Aorta (tissue), 5 donors: ENCODE measurements at regions not wholly inside any gene's neighbourhood (a gene's known extent, or its start where the extent isn't known, plus 50 kb on each side); places are given as distances from the start of the nearest gene placed in this dataset.
"Not testable (repeated sequence)": the region's sequence is repeated elsewhere in the genome, so short reads cannot be mapped to it uniquely, and the experiment has no call there.

ENCODE experiments used
- ATAC-seq: fragments of 200-7000 bp; cut with Tn5 transposase; one replicate; pipeline ENCODE4 v1.9.1; 2022; ENCODE audit warnings: moderate library complexity; ENCODE audit not compliant: low FRiP score
- DNase-seq, 2 donors: peaks; one replicate each; pipeline ENCODE4 v3.0.0-alpha.2; 2020
- H3K27ac ChIP-seq, 2 donors: one replicate each; pipeline ENCODE4 v1.5.1; 2013; ENCODE audit warnings: low read length in 2 of 2, mild to moderate bottlenecking in 2 of 2, moderate library complexity in 2 of 2, control low read depth in 1 of 2, inconsistent platforms in 1 of 2, low read depth in 1 of 2
- H3K27me3 ChIP-seq, 2 donors: one replicate each; pipeline ENCODE4 v1.6.1; 2013; ENCODE audit warnings: control low read depth in 1 of 2, low read length in 1 of 2, mild to moderate bottlenecking in 1 of 2, moderate library complexity in 1 of 2; ENCODE audit not compliant: insufficient read depth in 2 of 2, control insufficient read depth in 1 of 2
- H3K36me3 ChIP-seq, 2 donors: one replicate each; pipeline ENCODE4 v1.6.1; 2013; ENCODE audit warnings: control low read depth in 1 of 2, low read length in 1 of 2, mild to moderate bottlenecking in 1 of 2; ENCODE audit not compliant: insufficient read depth in 2 of 2, control insufficient read depth in 1 of 2
- H3K4me1 ChIP-seq, 2 donors: one replicate each; pipeline ENCODE4 v1.6.1; 2013; ENCODE audit warnings: low read length in 2 of 2, control low read depth in 1 of 2, mild to moderate bottlenecking in 1 of 2, moderate library complexity in 1 of 2; ENCODE audit not compliant: insufficient read depth in 2 of 2, control insufficient read depth in 1 of 2
- H3K4me3 ChIP-seq, 2 donors: one replicate each; pipeline ENCODE4 v1.5.1; 2013; ENCODE audit warnings: low read length in 2 of 2, control low read depth in 1 of 2, mild to moderate bottlenecking in 1 of 2
- H3K9me3 ChIP-seq: one replicate; pipeline ENCODE4 v1.6.1; 2013; ENCODE audit warnings: mild to moderate bottlenecking, low read length; ENCODE audit not compliant: control insufficient read depth
- whole genome bisulfite sequencing, 2 donors: extraction: QIAGEN DNeasy Blood & Tissue Kit; methylation state at CpG; one replicate each; pipeline ENCODE4 v1.1.7; 2013; 5-methylcytosine and 5-hydroxymethylcytosine counted together
- intact Hi-C, 2 donors: fragments of 100-400 bp; cut with DNase I; formaldehyde crosslinking; loops; one replicate each; pipeline versions ENCODE4 v1.14.2 to v1.15.0; 2022
- donor health status: healthy with polysubstance abuse.
- donor health status: Bipolar disorder and iron deficiency.
- donor health status: DM: no; HTN: no; CAD: no.
- donor health status: DM: no; HTN: no; CAD: no.
- donor health status: DM: yes; HTN: yes; CAD: no.

DNA sequence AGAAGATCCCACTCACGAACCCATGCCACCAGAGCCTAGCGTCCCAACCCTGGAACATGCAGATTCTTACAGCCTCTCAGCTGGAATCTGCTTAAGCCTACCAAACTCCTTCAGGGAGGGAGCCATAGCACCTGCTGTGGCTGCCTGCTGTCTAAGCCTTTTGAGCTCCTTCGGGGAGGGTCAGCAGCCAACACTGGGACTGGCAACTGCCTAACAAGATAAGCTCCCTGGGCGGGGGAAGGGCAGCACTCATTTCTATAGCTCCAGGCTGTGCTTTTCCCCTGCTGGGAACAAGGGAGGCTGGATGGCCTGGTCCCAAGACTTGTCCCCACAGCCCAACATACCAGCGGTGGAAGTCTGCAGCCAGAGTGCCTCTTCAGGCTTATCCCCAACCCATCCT is 199.1 kb upstream of the OR13F1 start:
- WGBS, 2 donors, result 88 to 93% methylated on average over 5 of the region's 5 CpGs

DNA sequence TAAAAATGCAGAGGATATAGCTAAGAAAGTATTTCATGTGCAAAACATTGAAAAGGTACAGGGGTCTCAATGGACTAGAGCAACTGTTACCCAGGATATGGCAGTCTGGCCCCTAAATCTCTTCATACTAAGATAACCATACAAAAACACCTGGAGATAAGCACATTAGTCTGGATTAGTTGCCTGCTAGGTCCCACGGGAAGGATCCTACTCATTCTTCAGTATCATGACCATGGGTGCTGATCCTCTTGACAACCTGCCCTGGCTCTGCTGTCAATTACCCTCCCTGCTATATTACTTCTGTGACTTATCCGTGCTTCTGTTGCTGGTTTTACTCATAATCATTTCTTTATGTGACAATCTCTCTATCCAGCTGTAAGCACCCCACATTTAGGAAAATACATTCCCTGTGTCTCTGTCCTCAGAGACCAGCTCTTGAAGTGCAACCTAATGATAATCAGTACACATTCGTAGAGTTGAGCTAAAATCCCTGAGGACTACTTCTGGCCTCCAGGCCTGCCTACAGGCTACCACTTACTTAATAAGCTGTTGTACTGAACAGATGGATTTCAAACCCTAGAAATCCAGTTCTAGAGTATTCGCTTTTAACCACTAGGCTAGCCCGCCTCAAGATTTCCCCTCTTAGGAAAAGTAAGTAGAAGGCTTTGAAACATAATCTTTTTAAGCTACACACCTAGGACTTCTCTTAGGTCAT is 190.5 kb upstream of the OR13F1 start:
- ATAC-seq, result no peak
- no peak overlapping the region for H3K27ac ChIP-seq
- no peaks in the 10 kb centered on the region for H3K9me3 ChIP-seq
- 74 to 75% methylated on average over 5 of the region's 5 CpGs for WGBS, 2 donors
- no peaks in the 10 kb centered on the region for H3K4me1 ChIP-seq
- H3K27me3 ChIP-seq, result no peaks in the 10 kb centered on the region
- intact Hi-C loops, result no loop called here
- DNase-seq, result no peak
- H3K4me3 ChIP-seq, result no peak overlapping the region
- no peaks in the 10 kb centered on the region for H3K36me3 ChIP-seq

More for the DNA sequence above, 199.1 kb upstream of the OR13F1 start:
- no peaks in the 10 kb centered on the region for H3K36me3 ChIP-seq
- intact Hi-C loops, result no loop called here
- no peak overlapping the region for H3K27ac ChIP-seq
- no peak for ATAC-seq
- DNase-seq, result no peak
- H3K4me1 ChIP-seq, result no peaks in the 10 kb centered on the region
- H3K27me3 ChIP-seq, result no peaks in the 10 kb centered on the region
- H3K9me3 ChIP-seq, result no peaks in the 10 kb centered on the region
- no peak overlapping the region for H3K4me3 ChIP-seq

DNA sequence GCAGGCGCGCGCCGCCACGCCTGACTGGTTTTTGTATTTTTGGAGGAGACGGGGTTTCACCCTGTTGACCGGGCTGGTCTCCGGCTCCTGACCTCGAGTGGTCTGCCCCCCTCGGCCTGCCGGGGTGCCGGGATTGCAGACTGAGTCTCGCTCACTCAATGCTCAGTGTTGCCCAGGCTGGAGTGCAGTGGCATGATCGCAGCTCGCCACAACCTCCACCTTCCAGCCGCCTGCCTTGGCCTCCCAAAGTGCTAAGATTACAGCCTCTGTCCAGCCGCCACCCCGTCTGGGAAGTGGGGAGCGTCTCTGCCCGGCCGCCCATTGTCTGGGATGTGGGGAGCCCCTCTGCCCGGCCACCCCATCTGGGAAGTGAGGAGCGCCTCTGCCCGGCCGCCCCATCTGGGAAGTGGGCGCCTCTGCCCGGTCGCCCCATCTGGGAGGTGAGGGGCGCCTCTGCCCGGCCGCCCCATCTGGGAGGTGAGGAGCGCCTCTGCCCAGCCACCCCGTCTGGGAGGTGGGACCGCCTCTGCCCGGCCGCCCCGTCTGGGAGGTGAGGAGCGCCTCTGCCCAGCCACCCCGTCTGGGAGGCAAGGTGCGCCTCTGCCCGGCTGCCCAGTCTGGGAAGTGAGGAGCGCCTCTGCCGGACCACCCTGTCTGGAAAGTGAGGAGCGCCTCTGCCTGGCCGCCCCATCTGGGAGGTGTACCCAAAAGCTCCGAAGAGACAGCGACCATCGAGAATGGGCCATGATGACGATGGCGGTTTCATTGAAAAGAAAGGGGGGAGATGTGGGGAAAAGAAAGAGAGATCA is 187.7 kb upstream of the OR13F1 start:
- 95% methylated on average over 43 to 50 of the region's 50 CpGs for WGBS, 2 donors

DNA sequence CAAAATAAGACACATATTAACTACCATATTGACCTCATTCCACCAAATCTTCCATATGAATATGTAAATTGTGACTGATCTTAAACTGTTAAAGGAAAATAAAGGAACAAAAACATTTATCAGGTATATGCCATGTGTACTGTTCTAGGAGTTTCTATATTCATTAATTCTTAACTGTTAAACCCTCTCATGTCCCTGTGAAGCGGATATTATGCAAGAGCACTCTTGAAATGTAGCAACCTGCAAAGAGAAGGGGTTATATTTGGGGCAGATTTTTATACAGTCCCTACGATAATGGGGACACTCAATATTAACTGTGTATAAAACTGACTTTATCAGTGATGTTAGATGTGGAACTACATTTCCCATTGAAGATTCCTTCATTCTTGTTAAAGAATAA is 184.9 kb upstream of the OR13F1 start:
- ATAC-seq, result no peak
- no peak for DNase-seq
- WGBS, 2 donors, result 94 to 96% methylated on average over 2 of the region's 2 CpGs

More for the DNA sequence above, 187.7 kb upstream of the OR13F1 start:
- DNase-seq, H3K4me1 ChIP-seq, H3K4me3 ChIP-seq, H3K9me3 ChIP-seq, H3K27me3 ChIP-seq, H3K36me3 ChIP-seq, H3K27ac ChIP-seq, ATAC-seq, intact Hi-C loops: not testable (repeated sequence)

DNA sequence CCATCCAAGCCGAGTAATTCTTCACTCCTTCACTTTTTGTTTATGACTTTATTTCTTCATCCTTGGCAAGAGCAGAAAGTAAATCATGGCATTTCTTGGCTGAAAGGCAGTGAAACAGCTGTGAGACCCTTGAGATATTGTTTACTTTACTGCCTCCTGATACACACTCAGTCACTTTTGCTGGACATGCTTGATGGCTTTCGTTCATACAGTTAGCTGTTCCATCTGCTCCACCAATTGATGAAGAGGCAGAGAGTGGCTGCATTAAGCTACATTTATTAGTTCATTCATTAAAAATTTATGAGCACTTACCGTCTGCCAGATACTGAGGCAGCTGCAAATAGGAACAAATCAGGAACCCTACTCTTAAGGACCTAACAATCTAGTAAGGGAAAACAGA is 184.4 kb upstream of the OR13F1 start:
- DNase-seq (no peak), ATAC-seq (no peak)
- H3K9me3 ChIP-seq, result no peaks in the 10 kb centered on the region
- H3K4me3 ChIP-seq, result no peak overlapping the region
- H3K36me3 ChIP-seq, result no peaks in the 10 kb centered on the region
- WGBS, 2 donors, result 70 to 74% methylated on average over 3 of the region's 3 CpGs
- H3K27me3 ChIP-seq, result no peaks in the 10 kb centered on the region
- H3K27ac ChIP-seq, result no peak overlapping the region
- no peaks in the 10 kb centered on the region for H3K4me1 ChIP-seq
- intact Hi-C loops, result no loop called here

More for the DNA sequence above, 184.9 kb upstream of the OR13F1 start:
- Histone ChIP-seq H3K36me3 (no peaks in the 10 kb centered on the region), H3K4me3 (no peak overlapping the region), H3K4me1 (no peaks in the 10 kb centered on the region), H3K27me3 (no peaks in the 10 kb centered on the region), H3K27ac (no peak overlapping the region), H3K9me3 (no peaks in the 10 kb centered on the region)
- intact Hi-C loops, result no loop called here

DNA sequence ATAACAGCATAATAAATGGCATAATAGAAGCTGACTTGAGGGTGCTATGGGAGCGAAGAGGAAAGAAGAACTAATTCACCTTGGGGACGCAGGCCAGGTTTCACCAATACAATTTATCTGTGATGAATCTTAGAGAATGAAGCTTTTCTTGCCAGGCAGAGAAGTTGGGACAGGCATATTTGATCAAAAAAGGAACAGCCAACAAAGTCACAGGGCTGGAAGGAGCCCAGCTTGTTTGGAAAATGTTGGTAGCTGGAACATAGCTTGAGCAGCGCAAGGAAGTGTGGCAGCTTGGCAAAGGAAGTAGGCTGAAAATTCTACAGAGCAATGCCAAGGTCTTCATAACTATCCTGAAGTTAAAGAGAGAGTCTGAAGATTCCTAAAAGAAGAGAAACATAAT is 181.5 kb upstream of the OR13F1 start:
- Histone ChIP-seq H3K27me3 (no peaks in the 10 kb centered on the region), H3K4me3 (no peak overlapping the region), H3K4me1 (no peaks in the 10 kb centered on the region), H3K9me3 (no peaks in the 10 kb centered on the region), H3K27ac (no peak overlapping the region), H3K36me3 (no peaks in the 10 kb centered on the region)
- DNase-seq, result no peak
- WGBS, 2 donors, result 56 to 68% methylated on average over 3 of the region's 3 CpGs
- intact Hi-C loops, result no loop called here
- no peak for ATAC-seq

DNA sequence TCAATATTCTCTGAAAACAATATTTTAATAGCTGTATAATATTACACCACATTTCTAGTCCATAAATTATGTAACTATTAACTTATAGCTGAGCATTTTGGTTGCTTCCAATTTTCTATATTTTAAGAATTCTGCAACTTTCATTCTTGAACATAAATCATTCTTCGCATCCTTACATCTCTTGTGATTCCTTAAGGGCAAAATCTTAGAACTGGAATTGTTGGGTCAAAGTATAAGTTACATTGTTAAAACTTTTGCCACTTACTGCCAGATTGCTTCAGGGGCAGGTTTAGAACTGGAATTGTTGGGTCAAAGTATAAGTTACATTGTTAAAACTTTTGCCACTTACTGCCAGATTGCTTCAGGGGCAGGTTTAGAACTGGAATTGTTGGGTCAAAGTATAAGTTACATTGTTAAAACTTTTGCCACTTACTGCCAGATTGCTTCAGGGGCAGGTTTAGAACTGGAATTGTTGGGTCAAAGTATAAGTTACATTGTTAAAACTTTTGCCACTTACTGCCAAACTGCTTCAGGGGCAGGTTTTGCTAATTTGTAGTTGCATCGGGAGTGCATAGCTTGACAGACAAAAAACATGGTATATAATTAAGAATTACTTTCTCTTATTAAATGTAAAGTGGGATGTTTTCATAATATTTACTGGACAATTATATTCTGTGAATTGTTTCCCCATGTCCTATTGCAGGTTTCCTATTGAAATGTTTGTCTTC is 179.9 kb upstream of the OR13F1 start:
- DNase-seq, H3K4me1 ChIP-seq, H3K27me3 ChIP-seq, H3K36me3 ChIP-seq, H3K9me3 ChIP-seq, ATAC-seq, H3K4me3 ChIP-seq, H3K27ac ChIP-seq, intact Hi-C loops: not testable (repeated sequence)
- WGBS, 2 donors, result 87 to 92% methylated on average over 2 of the region's 2 CpGs

DNA sequence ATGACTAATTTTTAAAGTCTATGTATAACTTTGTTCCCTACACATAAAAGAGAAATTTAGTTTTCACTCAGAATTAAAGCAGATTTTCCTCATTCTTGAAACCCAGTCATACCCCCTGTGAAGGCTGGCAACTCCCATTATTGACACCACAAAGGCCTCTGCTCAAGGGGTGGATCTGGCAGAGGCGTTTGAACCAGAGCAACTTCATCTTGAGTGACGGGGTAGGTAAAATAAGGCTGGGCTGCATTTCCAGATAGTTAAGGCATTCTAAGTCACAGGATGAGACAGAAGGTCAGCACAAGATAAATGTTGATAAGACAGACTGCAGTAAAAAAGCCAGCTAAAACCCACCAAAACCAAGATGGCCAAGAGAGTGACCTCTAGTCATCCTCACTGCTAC is 177.2 kb upstream of the OR13F1 start:
- Histone ChIP-seq H3K27ac (no peak overlapping the region), H3K9me3 (peaks cover 1% of the 10 kb centered on the region), H3K36me3 (no peaks in the 10 kb centered on the region), H3K4me1 (peaks cover 0 to 3% of the 10 kb centered on the region in 2 donors), H3K4me3 (no peak overlapping the region), H3K27me3 (no peaks in the 10 kb centered on the region)
- ATAC-seq (no peak), DNase-seq (no peak)
- intact Hi-C loops, result no loop called here
- 80 to 89% methylated on average over 2 of the region's 2 CpGs for WGBS, 2 donors
